Testis (tissue), 2 donors: ENCODE measurements at regions not wholly inside any gene's neighbourhood (a gene's known extent, or its start where the extent isn't known, plus 50 kb on each side); places are given as distances from the start of the nearest gene placed in this dataset.

Experiments
- DNase-seq: peaks from one replicate; pipeline ENCODE4 v3.0.0-alpha.2; 2019
- H3K27ac ChIP-seq, 2 donors: fragments of 200-600 bp; sonication (generic); one replicate each; pipeline ENCODE4 v1.5.1; 2019
- H3K27me3 ChIP-seq: fragments of 200-600 bp; sonication (generic); one replicate; pipeline ENCODE4 v1.5.1; 2019
- H3K36me3 ChIP-seq: fragments of 200-600 bp; sonication (generic); one replicate; pipeline ENCODE4 v1.5.1; 2017; ENCODE audit warnings: low read depth; ENCODE audit errors: missing control alignments
- H3K4me1 ChIP-seq: fragments of 200-600 bp; sonication (generic); one replicate; pipeline ENCODE4 v1.5.1; 2019
- H3K4me3 ChIP-seq, 2 donors: fragments of 200-600 bp; sonication (generic); one replicate each; pipeline ENCODE4 v1.5.1; 2017 to 2019
- H3K9me3 ChIP-seq: fragments of 200-600 bp; sonication (generic); one replicate; pipeline ENCODE4 v1.5.1; 2017
- CTCF ChIP-seq, 3 experiments: fragments of 450-650 bp in 2 of 3; fragments of 200-600 bp in 1 of 3; sonication (generic) in 1 of 3; IDR thresholded peaks; one replicate each; pipeline ENCODE4 v1.5.1; 2016 to 2019; ENCODE audit warnings: antibody characterized with exemption in 3 of 3, mild to moderate bottlenecking in 2 of 3, moderate library complexity in 1 of 3
- POLR2A ChIP-seq: fragments of 450-650 bp; IDR thresholded peaks from one replicate; pipeline ENCODE4 v1.6.1; 2017; ENCODE audit warnings: antibody characterized with exemption, mild to moderate bottlenecking, moderate library complexity
- WGBS, 2 donors: methylation state at CpG; one replicate each; pipeline ENCODE4 v1.1.5; 2018; 5-methylcytosine and 5-hydroxymethylcytosine counted together
- intact Hi-C: fragments of 100-400 bp; cut with DNase I; formaldehyde crosslinking; loops from one replicate; pipeline ENCODE4 v1.15.1; 2023; ENCODE audit warnings: low total_unique reads

- intact Hi-C loops, result no loop called here
- H3K4me3 ChIP-seq, result no peak overlapping the region
- no peaks in the 10 kb centered on the region for H3K36me3 ChIP-seq
- no peaks in the 10 kb centered on the region for H3K9me3 ChIP-seq
- TF ChIP-seq CTCF (IDR thresholded peaks at IDR 0.05), result no peak
- TF ChIP-seq POLR2A, result no peak
- H3K4me1 ChIP-seq, result no peaks in the 10 kb centered on the region
- H3K27me3 ChIP-seq, result no peaks in the 10 kb centered on the region
- 92 to 96% methylated on average over 8 of the region's 8 CpGs for WGBS, 2 donors
- no peak overlapping the region for H3K27ac ChIP-seq
- DNase-seq, result no peak
Observed at GRCh38 chr13:111906306-111906705, 160.6 kb upstream of the SOX1 start.

GRCh38 chr13:111906816-111907215 lies 160.1 kb upstream of the SOX1 start:
- intact Hi-C loops, result no loop called here
- Histone ChIP-seq H3K4me3 (no peak overlapping the region), H3K4me1 (no peaks in the 10 kb centered on the region), H3K27ac (no peak overlapping the region), H3K36me3 (no peaks in the 10 kb centered on the region), H3K9me3 (no peaks in the 10 kb centered on the region), H3K27me3 (no peaks in the 10 kb centered on the region)
- no peak for DNase-seq
- 90 to 92% methylated on average over 9 of the region's 9 CpGs for WGBS, 2 donors
- no peak for TF ChIP-seq POLR2A
- no peak for TF ChIP-seq CTCF (IDR thresholded peaks at IDR 0.05)

GRCh38 chr13:111907341-111907880 lies 159.5 kb upstream of the SOX1 start:
- intact Hi-C loops, result no loop called here
- no peak overlapping the region for H3K27ac ChIP-seq
- WGBS, 2 donors, result 82 to 89% methylated on average over 5 of the region's 5 CpGs
- no peaks in the 10 kb centered on the region for H3K27me3 ChIP-seq
- TF ChIP-seq POLR2A, result no peak
- no peak for TF ChIP-seq CTCF (IDR thresholded peaks at IDR 0.05)
- no peak for DNase-seq
- no peak overlapping the region for H3K4me3 ChIP-seq
- no peaks in the 10 kb centered on the region for H3K4me1 ChIP-seq
- no peaks in the 10 kb centered on the region for H3K9me3 ChIP-seq
- no peaks in the 10 kb centered on the region for H3K36me3 ChIP-seq

DNA sequence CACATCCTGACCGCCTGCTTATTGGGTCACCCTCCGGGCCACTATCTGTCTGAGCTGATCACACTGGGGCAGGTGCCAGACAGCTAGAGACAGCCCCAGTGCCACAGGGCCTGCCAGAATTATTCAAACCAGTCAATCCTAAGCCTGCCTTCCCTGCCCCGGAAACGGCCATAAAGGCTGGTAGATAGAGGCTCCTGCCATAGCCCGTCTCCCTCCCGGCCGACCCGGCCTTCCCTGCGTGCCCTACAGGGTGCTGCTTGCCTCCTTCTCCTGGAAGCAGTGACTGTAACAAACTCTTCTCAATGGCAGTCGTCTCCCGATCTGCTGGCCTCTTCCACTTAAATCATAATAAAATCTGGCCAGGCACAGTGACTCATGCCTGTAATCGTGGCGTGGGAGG lies 158.6 kb upstream of the SOX1 start:
- H3K4me3 ChIP-seq, result no peak overlapping the region
- H3K9me3 ChIP-seq, result no peaks in the 10 kb centered on the region
- TF ChIP-seq POLR2A, result no peak
- TF ChIP-seq CTCF (IDR thresholded peaks at IDR 0.05), result no peak
- no peaks in the 10 kb centered on the region for H3K27me3 ChIP-seq
- H3K4me1 ChIP-seq, result no peaks in the 10 kb centered on the region
- no peaks in the 10 kb centered on the region for H3K36me3 ChIP-seq
- intact Hi-C loops, result no loop called here
- H3K27ac ChIP-seq, result no peak overlapping the region
- DNase-seq, result no peak
- WGBS, 2 donors, result 86 to 88% methylated on average over 13 of the region's 13 CpGs

GRCh38 chr13:111908981-111909380 lies 158.0 kb upstream of the SOX1 start:
- no peak overlapping the region for H3K27ac ChIP-seq
- no peaks in the 10 kb centered on the region for H3K9me3 ChIP-seq
- 80 to 91% methylated on average over 8 of the region's 8 CpGs for WGBS, 2 donors
- DNase-seq, result no peak
- no peaks in the 10 kb centered on the region for H3K4me1 ChIP-seq
- no peak overlapping the region for H3K4me3 ChIP-seq
- TF ChIP-seq POLR2A (no peak), CTCF (IDR thresholded peaks at IDR 0.05) (no peak)
- H3K36me3 ChIP-seq, result no peaks in the 10 kb centered on the region
- intact Hi-C loops, result no loop called here
- no peaks in the 10 kb centered on the region for H3K27me3 ChIP-seq
